H9 (cell line): ENCODE measurements at regions not wholly inside any gene's neighbourhood (a gene's known extent, or its start where the extent isn't known, plus 50 kb on each side); places are given as distances from the start of the nearest gene placed in this dataset.

ENCODE experiments used
- DNase-seq: peaks from one replicate; pipeline ENCODE4 v3.0.0-alpha.2; 2017
- H2AFZ ChIP-seq: one replicate; pipeline ENCODE4 v1.6.1; 2013; ENCODE audit warnings: mild to moderate bottlenecking, low read length, control low read depth, moderate library complexity
- H2AK5ac ChIP-seq: 2 replicates; pipeline ENCODE4 v1.6.1; 2013; ENCODE audit warnings: low read length, control low read depth, mixed read lengths; ENCODE audit not compliant: insufficient read length
- H2BK120ac ChIP-seq: one replicate; pipeline ENCODE4 v1.6.1; 2013; ENCODE audit warnings: low read depth, mild to moderate bottlenecking, low read length, control low read depth, inconsistent platforms; ENCODE audit not compliant: poor library complexity, severe bottlenecking
- H2BK12ac ChIP-seq: 2 replicates; pipeline ENCODE4 v1.6.1; 2013; ENCODE audit warnings: low read length, control low read depth, mixed read lengths, low read depth; ENCODE audit not compliant: insufficient read length
- H2BK15ac ChIP-seq: 2 replicates; pipeline ENCODE4 v1.6.1; 2013; ENCODE audit warnings: low read depth, low read length, control low read depth
- H2BK20ac ChIP-seq: one replicate; pipeline ENCODE4 v1.6.1; 2013; ENCODE audit warnings: low read depth, mild to moderate bottlenecking, low read length, control low read depth, inconsistent platforms; ENCODE audit not compliant: poor library complexity, severe bottlenecking
- H2BK5ac ChIP-seq: 2 replicates; pipeline ENCODE4 v1.6.1; 2013; ENCODE audit warnings: low read length, control low read depth, mixed read lengths; ENCODE audit not compliant: insufficient read length
- H3K14ac ChIP-seq: 2 replicates; pipeline ENCODE4 v1.6.1; 2013; ENCODE audit warnings: low read length, control low read depth; ENCODE audit not compliant: insufficient read depth
- H3K18ac ChIP-seq: 2 replicates; pipeline ENCODE4 v1.6.1; 2013; ENCODE audit warnings: low read depth, mild to moderate bottlenecking, mixed read lengths, low read length, control low read depth; ENCODE audit not compliant: insufficient read length
- H3K23ac ChIP-seq: 2 replicates; pipeline ENCODE4 v1.6.1; 2013; ENCODE audit warnings: low read length, control low read depth, mixed read lengths, low read depth; ENCODE audit not compliant: insufficient read length
- H3K23me2 ChIP-seq: 2 replicates; pipeline ENCODE4 v1.6.1; 2013; ENCODE audit warnings: low read depth, mild to moderate bottlenecking, mixed read lengths, low read length, control low read depth; ENCODE audit not compliant: insufficient read length, poor library complexity, severe bottlenecking
- H3K27ac ChIP-seq: 2 replicates; pipeline ENCODE4 v1.5.1; 2013; ENCODE audit warnings: low read length, control low read depth, mixed read lengths, low read depth; ENCODE audit not compliant: insufficient read length
- H3K27me3 ChIP-seq: 2 replicates; pipeline ENCODE4 v1.6.1; 2013; ENCODE audit warnings: low read length, control low read depth, inconsistent platforms; ENCODE audit not compliant: insufficient read depth
- H3K4ac ChIP-seq: 2 replicates; pipeline ENCODE4 v1.6.1; 2013; ENCODE audit warnings: low read depth, mild to moderate bottlenecking, control low read depth, inconsistent platforms, low read length, moderate library complexity
- H3K4me1 ChIP-seq: 2 replicates; pipeline ENCODE4 v1.6.1; 2013; ENCODE audit warnings: low read length, control low read depth, inconsistent platforms; ENCODE audit not compliant: insufficient read depth
- H3K4me2 ChIP-seq: 2 replicates; pipeline ENCODE4 v1.6.1; 2013; ENCODE audit warnings: low read length, control low read depth, mixed read lengths; ENCODE audit not compliant: insufficient read length, insufficient read depth
- H3K56ac ChIP-seq: 2 replicates; pipeline ENCODE4 v1.6.1; 2013; ENCODE audit warnings: low read depth, mild to moderate bottlenecking, mixed read lengths, low read length, control low read depth; ENCODE audit not compliant: insufficient read length
- H3K79me1 ChIP-seq: 2 replicates; pipeline ENCODE4 v1.6.1; 2013; ENCODE audit warnings: low read depth, mild to moderate bottlenecking, moderate library complexity, low read length, control low read depth, inconsistent platforms; ENCODE audit not compliant: insufficient read depth, poor library complexity, severe bottlenecking
- H3K79me2 ChIP-seq: 2 replicates; pipeline ENCODE4 v1.6.1; 2013; ENCODE audit warnings: low read length, control low read depth, inconsistent platforms; ENCODE audit not compliant: insufficient read depth
- H3K9ac ChIP-seq: 2 replicates; pipeline ENCODE4 v1.6.1; 2013; ENCODE audit warnings: low read length, control low read depth, mixed read lengths; ENCODE audit not compliant: insufficient read length; ENCODE audit errors: extremely low read depth
- H3K9me3 ChIP-seq: one replicate; pipeline ENCODE4 v1.6.1; 2013; ENCODE audit warnings: low read depth, low read length, inconsistent platforms; ENCODE audit not compliant: control insufficient read depth
- H3T11ph ChIP-seq: one replicate; pipeline ENCODE4 v1.6.1; 2013; ENCODE audit warnings: mild to moderate bottlenecking, low read length, control low read depth, inconsistent platforms
- H4K20me1 ChIP-seq: one replicate; pipeline ENCODE4 v1.6.1; 2013; ENCODE audit not compliant: control insufficient read depth, insufficient read length, insufficient read depth
- H4K5ac ChIP-seq: 2 replicates; pipeline ENCODE4 v1.6.1; 2013; ENCODE audit warnings: low read depth, mild to moderate bottlenecking, mixed read lengths, low read length, control low read depth; ENCODE audit not compliant: insufficient read length
- H4K8ac ChIP-seq: replicated peaks from 2 replicates; pipeline ENCODE4 v1.6.1; 2013; ENCODE audit warnings: low read length, control low read depth, mixed read lengths, low read depth; ENCODE audit not compliant: insufficient read length
- H4K91ac ChIP-seq: 2 replicates; pipeline ENCODE4 v1.6.1; 2013; ENCODE audit warnings: low read depth, mild to moderate bottlenecking, moderate library complexity, mixed read lengths, low read length, control low read depth; ENCODE audit not compliant: insufficient read length
- H3K27ac Mint-ChIP-seq, 3 experiments: 2 replicates in 2 of 3; 3 replicates in 1 of 3; pipeline ENCODE4 v1.8.0; 2020 to 2021; ENCODE audit warnings: mixed read lengths in 3 of 3, mild to moderate bottlenecking in 1 of 3, moderate library complexity in 1 of 3
- H3K27me3 Mint-ChIP-seq: 2 replicates; pipeline ENCODE4 v1.8.0; 2021; ENCODE audit warnings: low read depth, mild to moderate bottlenecking, moderate library complexity, mixed read lengths
- H3K36me3 Mint-ChIP-seq, 3 experiments: 2 replicates in 2 of 3; 3 replicates in 1 of 3; pipeline ENCODE4 v1.8.0; 2020 to 2021; ENCODE audit warnings: low read depth in 3 of 3, mixed read lengths in 3 of 3; ENCODE audit not compliant: insufficient read depth in 1 of 3
- H3K4me1 Mint-ChIP-seq, 2 experiments: 2 replicates each; pipeline ENCODE4 v1.8.0; 2020; ENCODE audit warnings: mixed read lengths in 2 of 2
- H3K4me3 Mint-ChIP-seq, 2 experiments: 2 replicates in 1 of 2; 3 replicates in 1 of 2; pipeline ENCODE4 v1.8.0; 2020 to 2021; ENCODE audit warnings: mild to moderate bottlenecking in 2 of 2, mixed read lengths in 2 of 2, moderate library complexity in 1 of 2
- H3K9me3 Mint-ChIP-seq, 2 experiments: 2 replicates in 1 of 2; 3 replicates in 1 of 2; pipeline ENCODE4 v1.8.0; 2020; ENCODE audit warnings: mild to moderate bottlenecking in 2 of 2, mixed read lengths in 2 of 2, moderate library complexity in 1 of 2
- CTCF ChIP-seq: fragments of 200-600 bp; sonication (generic); conservative IDR thresholded peaks from 3 replicates; pipeline ENCODE4 v1.8.0; 2021; ENCODE audit warnings: antibody characterized with exemption, mild to moderate bottlenecking
- WGBS: extraction: QIAGEN DNeasy Blood & Tissue Kit; methylation state at CpG from one replicate; pipeline ENCODE4 v1.1.7; 2013; ENCODE audit warnings: missing lambda C conversion rate, low lambda C conversion rate, mixed read lengths; ENCODE audit not compliant: insufficient read length; ENCODE audit errors: extremely low coverage; 5-methylcytosine and 5-hydroxymethylcytosine counted together

GRCh38 chr6:98324446-98324845, 509.9 kb upstream of the POU3F2 start:
- Histone ChIP-seq H3K27ac (no peak overlapping the region), H2BK15ac (no peak overlapping the region), H4K91ac (no peak overlapping the region), H3K9me3 (no peaks in the 10 kb centered on the region), H3K18ac (no peak overlapping the region), H3K23me2 (no peaks in the 10 kb centered on the region), H2BK20ac (no peak overlapping the region), H3K14ac (no peak overlapping the region), H3K4me2 (no peak overlapping the region), H3K79me1 (no peaks in the 10 kb centered on the region), H3K27me3 (no peaks in the 10 kb centered on the region), H3K9ac (no peak overlapping the region), H4K20me1 (no peaks in the 10 kb centered on the region), H2BK120ac (no peak overlapping the region), H4K5ac (no peak overlapping the region), H3K23ac (no peak overlapping the region), H2AFZ (no peak overlapping the region), H3K79me2 (no peaks in the 10 kb centered on the region), H2BK5ac (no peak overlapping the region), H4K8ac (no peak overlapping the region), H2BK12ac (no peak overlapping the region), H3K4me1 (no peaks in the 10 kb centered on the region), H3T11ph (no peak overlapping the region), H3K4ac (no peak overlapping the region), H2AK5ac (no peak overlapping the region), H3K56ac (no peak overlapping the region)
- H3K9me3 Mint-ChIP-seq: no peaks in the 10 kb centered on the region
- no peaks in the 10 kb centered on the region for H3K36me3 Mint-ChIP-seq
- no peak overlapping the region for H3K27ac Mint-ChIP-seq
- TF ChIP-seq CTCF: no peak
- H3K4me1 Mint-ChIP-seq: peaks cover 6% of the 10 kb centered on the region in 2 experiments; a peak in 3 of 4 replicates
- WGBS: no CpG with 5 or more reads among the region's 3 CpGs
- H3K27me3 Mint-ChIP-seq: no peaks in the 10 kb centered on the region
- no peak overlapping the region for H3K4me3 Mint-ChIP-seq
- DNase-seq: no peak
